GM21381 (cell line): ENCODE measurements at regions not wholly inside any gene's neighbourhood (a gene's known extent, or its start where the extent isn't known, plus 50 kb on each side); places are given as distances from the start of the nearest gene placed in this dataset.

ENCODE experiments used
- ATAC-seq: cut with Tn5 transposase; IDR thresholded peaks from one replicate; pipeline ENCODE4 v1.9.1; 2021; ENCODE audit warnings: mild to moderate bottlenecking, moderate library complexity; ENCODE audit not compliant: unreplicated experiment

DNA sequence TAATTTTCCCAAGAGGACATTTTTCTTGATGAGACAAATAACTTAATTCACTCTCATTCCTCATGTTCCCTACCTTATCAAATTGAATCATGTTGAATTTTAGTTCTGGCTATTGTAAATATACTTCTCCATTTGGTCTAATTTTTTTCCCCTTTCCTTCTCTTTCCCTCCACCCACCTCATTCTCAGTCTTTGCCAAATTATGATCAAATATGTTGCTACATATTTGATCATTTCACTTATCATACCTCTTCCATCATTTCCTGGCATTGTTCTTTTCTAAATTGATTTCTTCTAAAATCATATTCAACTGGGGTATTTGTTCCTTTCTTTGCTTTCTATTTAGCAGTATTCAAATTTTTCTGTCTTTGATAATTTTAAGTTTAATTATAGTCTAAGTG lies 52.3 kb downstream of the HDGFL1 start:
- no peak for ATAC-seq

DNA sequence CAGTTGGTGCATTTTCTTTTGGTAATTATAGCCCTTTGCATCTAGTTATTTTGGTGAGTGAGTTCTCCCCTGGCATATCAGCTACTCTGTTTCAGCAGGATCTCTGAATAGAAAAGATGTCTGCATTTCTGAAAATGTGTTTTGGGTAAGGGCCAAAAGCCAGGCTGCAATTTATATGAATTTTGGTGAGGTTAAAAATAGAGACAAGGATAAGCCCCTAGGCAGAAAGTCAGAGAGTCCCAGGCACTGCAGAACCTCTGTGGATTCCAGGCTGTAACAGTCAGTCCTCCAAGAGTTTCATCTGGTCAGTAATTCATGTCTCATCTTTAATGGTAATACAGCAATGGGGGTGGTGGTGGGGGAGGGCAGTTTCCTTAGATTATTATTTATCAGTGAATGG lies 53.0 kb downstream of the HDGFL1 start:
- no peak for ATAC-seq

DNA sequence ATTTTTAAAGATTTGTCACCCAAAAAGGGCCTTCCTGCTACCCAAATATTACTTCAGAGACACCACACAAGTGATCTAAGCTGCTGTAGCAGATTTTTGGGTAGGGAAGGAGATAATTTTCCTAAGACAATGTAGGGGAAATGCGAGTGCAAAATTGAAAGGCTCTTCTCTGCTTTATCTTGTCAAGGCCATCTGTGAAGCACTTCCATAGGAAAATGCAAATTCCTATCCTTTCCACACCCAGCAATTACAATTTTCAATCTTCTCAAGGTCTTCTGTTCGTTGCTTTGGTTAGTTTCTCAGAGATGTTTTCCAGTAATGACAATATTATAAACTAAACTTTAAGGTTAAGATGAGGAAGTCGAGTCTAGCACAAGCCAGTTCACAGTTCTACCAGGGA lies 53.4 kb downstream of the HDGFL1 start:
- ATAC-seq: no peak

DNA sequence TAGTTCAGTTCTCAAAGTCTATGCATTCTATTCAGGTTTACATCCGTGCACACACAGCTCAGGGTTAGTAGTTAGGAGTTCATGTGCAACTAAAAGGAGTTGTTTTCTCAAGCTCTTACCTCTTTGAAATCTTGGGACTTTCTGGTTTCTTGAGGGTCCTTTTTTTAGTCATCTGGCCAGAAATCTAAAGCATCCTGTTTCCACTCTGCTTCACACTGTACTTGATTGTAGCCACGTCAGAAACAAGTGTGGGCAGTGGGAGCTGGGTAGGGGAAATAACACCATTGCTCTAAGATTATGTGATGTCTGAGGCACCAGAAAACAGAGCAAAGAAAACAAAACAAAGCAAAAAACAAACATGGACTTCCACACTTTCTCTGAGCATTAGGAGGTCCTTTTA lies 58.3 kb downstream of the HDGFL1 start:
- no peak for ATAC-seq

DNA sequence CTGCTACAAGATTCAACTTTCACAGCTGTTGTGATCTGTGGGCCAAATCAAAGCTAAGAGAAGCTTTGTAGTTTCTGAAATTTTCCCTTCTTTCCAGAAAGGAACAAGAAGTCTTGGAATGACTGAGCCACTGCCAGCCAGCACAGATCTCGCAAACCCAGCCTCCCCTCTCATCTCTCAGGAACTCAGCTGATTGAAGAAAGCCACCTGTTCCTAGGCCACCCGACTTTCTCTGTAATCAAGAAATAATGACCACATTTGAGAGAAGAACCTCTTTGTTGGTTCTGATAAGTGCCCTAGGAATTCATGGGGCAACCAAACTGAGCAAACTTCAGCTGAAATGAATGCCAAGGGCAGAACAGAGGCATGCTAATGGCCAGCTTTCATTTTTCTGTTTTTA lies 61.7 kb downstream of the HDGFL1 start:
- ATAC-seq: no peak

DNA sequence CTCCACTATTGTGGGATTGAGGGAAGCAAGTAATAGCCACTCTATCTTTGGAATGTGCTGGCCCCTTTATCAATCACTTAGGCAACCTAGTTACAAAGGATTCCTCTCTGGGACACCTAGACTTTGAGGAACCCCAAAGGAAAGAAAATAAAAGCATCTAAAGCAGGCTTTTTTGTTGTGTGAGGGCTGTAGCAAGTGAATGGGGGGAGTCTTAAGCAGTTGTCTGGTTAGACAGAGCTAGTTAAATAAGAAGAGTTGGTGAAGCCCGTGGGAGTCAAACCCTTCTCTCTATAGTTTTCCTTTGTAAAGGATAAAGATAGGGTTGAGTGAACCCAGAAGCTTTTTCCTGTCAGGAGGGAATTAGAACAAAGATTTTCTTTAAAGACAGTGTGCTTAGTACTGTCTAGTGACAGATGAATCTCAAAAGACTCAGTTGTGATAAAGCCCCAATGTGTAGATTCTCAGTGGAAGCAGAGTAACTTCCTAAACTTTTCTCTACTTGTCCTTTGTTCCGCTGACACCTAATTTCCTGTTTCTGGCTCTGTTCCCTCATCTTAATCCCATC lies 63.3 kb downstream of the HDGFL1 start:
- no peak for ATAC-seq

DNA sequence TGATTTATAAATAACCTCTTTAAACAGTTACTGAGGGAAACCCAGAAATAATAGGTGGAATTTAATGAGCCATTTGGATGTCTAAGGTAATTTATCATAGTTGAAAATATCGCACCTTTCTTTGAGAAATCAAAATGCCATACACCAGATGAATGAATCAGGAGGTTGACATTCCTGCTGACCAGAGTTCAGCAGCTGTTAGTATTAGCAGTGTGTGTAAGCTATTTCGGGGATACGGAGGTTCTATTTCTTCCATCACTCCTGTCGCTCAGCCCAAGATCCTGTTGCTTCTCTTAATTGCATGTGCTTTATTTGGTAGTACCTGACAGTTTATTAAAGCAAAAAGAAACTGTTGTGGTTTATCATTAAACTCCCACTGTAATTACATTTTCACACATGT lies 67.1 kb downstream of the HDGFL1 start:
- ATAC-seq: no peak

DNA sequence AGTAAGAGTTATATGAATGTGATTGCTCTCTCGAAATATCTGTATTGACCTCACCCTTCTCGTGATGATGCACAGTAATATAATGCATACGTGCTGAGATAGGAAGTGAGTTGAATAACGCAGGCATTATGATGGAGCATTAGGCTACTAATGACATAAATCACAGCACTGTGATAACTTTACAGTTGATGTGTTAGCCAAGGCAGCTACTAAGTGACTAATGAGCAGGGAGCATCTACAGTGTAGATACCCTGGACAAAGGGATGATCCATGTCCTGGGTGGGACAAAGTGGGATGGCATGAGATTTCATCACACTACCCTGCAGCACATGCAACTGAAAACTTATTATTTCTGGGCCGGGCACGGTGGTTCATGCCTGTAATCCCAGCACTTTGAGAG lies 68.4 kb downstream of the HDGFL1 start:
- no peak for ATAC-seq

DNA sequence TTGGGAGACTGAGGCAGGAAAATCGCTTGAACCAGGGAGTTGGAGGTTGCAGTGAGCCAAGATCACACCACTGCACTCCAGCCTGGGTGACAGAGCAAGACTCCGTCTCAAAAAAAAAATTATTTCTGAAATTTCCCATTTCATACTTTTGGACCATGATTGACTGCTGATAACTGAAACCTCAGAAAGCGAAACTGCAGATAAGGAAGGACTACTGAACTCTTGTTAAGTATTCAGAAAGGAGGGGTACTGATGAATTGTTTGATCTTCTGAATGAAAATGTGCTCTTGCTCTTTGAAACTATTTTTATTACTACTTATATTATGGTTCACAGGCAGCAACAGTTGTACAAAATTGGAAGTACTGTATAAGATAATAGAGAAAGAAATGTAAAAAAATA lies 69.0 kb downstream of the HDGFL1 start:
- ATAC-seq: no peak

DNA sequence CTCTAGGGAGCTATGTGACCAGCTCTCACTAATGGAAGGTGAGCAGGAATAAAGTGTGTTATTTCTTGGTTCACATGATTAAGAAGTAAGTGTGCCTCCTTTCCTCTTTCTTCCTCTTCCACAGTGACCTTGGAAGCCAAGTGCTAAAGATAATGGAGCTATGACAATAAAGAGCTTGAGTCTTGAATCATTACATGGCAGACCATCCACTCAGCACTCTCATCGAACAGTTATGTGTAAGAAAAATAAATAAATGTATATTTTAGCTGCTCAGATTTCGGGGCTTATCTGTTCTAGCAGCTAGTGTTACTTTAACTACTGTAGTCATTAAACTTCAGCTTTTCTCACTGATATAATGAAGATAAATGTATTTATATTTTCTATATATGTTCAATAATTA lies 72.9 kb downstream of the HDGFL1 start:
- ATAC-seq: no peak

DNA sequence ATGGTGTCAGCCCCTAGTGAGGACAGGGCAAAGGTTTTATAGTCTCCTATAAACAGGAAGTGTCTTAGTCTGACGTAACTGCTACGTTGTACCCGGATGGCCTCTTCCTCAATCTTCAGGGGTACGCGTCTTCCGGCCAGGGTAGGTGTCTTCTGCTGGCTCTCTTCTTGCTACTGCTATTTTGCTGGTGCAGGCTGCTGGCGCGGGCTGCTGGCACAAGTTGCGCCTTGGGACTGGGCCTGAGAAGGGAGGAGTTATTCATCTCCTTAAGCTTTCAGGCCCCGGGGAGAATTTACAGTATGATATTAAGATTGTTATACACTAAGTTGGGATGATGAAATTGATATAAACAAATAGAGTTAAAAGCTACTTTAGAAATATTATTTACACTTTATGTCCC lies 74.4 kb downstream of the HDGFL1 start:
- no peak for ATAC-seq

DNA sequence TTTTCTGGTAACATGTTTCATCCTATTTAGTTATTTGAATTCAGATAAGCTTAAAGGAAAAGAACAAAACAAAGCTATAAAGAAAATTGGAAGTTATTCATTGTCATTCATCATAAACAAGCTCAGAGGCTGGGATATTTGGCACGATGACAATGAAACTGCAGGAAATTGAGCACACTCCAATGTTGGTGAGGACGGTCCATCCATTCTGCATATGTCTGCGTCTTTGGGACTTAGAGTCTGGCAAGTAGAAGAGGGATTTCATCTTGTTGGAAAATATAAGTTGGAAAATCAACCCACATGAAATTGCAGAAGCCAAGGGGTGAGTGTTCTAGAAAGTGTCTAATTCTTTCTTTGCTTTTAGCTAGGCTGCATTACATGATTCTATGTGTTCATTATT lies 78.4 kb downstream of the HDGFL1 start:
- ATAC-seq: no peak

DNA sequence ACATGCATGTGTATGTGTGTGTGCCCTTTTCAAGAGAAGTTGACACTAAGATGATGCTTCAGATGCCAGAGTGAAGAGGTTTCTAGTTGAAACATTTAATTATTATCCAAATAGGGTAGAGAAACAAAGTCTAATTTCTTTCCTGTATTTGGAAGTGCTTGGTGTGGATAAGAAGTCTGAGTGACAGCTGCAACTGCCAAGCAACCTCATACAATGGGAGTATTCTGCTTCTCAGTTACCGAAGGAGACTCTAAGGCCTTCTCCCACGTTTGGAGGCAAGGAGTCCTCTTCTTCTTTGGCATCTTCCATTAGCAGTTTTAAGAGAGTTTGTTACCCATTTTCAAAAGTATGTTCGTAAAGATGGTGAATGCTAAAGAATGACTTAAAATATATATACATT lies 82.4 kb downstream of the HDGFL1 start:
- ATAC-seq: no peak

DNA sequence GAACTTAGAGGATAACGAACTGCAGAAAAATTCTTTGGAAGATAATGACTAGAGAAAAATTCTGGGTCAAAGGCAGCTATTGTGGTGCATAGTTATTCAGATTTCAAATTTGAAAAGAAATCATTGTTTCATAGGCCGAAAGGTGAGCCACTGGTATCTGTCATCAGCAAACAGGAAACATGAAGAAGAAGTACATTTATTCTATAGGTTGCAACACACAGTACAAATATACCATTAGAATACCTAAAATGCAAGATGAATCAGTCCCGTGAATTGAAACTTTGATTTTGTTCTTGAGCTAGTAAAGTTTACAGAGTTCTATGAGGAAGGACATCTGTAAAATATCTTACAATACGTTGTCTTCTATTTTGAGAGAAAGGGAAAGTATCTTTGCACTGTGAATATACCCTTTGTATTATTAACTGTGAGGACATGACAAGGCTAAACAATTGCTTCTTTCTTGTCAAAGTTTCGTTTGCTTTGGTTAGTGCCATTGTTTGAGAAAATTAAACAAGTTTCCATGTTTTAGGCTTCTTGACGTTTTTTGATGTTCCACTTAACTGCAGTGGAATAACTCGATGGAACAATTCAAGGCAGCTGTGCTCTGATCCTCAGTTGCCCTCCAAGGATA lies 84.7 kb downstream of the HDGFL1 start:
- no peak for ATAC-seq

DNA sequence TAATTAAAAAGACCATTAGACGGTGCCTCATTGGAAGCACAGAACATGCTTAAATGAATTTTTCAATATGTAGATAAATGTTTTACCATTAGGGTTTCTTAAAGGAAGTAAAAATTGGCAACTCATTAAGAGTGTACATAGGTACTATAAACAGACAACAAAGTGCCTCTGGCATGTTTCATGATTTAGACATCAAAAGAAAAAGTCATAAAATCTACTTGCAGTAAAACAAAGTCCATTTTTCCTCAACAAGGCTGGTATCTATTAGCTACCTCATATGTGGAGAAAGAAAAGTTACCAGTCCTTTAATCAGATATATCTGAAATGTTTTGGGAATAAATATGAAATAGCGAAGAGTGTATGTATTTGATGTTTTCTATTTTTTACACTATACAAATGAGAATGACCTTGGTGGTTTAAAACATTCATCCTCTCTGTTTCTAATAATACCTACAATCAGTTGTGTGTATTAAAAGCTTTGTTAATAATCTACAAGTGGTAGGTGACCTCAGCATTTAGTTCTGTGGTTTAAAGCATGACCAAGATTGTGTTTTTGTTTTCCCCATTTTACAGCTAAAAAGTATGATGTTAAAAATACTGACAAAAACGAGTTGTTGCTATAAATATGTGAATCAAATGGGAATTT lies 87.5 kb downstream of the HDGFL1 start:
- ATAC-seq: no peak

DNA sequence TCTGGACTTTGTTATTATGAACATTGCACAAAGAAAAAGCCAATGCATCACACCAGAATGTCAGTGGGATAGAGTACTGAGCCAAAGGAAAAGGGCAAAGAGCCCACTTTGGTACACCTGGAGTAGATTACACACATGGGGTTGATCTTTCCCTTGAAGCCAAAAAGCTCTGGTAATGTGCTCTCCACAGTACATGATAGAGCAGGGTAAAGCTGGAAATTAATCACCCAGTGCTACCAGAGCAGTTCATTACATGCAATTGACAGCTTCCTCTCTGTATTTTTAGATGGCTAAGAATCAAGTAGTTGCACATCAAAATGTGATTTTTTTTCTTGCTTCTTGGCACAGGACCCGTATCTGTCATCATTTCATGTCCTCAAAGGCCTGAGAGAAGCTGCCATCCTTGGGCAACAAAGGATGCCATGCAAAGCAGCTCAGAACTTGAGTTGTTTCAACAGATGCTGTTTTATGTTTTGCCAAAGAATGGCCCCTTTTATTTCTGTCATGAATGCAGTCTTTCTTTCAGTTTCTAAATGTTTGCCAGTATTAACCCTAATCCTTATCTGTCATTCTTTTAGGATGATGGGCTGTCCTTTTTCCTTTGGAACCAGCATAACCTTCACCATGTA lies 88.1 kb downstream of the HDGFL1 start:
- ATAC-seq: no peak

DNA sequence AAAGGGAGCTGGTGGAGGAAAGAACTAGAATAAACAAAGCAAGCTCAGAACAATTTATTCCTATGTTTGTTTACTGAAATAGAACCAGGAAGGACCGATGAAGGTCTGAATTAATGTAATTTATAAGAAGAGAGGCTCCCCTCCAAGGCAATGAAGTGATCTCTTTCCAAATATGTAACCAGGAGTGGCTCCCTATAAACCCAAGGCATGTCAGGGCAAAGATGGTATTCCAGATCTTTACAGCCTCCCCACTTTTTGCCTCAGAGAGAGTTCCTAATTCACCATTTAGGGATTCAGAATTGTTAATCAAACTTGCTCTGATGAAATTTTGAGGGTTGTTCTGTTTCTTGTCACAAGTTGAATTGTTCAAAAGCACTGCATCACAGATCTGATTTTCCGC lies 88.8 kb downstream of the HDGFL1 start:
- ATAC-seq: no peak

DNA sequence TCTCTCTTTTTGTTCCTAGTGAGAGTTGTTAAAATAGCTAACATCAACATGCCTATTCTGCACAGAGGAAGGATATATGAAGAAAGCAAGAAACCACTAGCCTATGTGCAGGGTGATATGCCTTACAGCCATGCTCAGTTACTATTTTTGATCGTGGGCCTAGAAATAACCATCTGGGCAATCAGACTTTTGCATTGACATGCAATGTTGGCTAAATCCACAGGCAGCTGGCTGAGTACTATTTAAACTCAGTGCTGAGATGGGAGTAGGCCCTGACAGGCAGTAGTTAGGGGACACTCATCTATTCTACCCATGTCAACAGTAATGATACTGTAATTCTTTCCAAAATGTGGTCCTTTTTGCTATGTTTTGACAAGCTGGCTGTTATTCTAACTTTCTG lies 89.6 kb downstream of the HDGFL1 start:
- ATAC-seq: no peak

DNA sequence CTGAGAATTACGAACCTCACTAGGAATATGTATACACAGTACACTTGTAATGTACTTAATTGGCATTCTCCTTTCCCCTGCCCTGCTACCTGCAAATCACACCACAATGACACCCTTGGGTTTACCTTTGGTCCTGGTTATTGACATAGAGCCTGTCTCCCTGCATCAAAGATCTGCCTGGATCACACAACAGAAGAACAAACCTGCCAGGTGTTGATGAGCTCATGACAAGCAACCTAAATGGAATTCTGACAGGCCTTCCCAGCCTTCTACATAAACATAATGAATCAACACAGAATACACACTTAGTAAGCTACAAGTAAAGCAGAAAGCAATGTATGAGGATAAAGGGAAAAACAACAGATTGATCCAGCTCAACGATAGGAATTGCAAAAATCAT lies 95.6 kb downstream of the HDGFL1 start:
- ATAC-seq: no peak

DNA sequence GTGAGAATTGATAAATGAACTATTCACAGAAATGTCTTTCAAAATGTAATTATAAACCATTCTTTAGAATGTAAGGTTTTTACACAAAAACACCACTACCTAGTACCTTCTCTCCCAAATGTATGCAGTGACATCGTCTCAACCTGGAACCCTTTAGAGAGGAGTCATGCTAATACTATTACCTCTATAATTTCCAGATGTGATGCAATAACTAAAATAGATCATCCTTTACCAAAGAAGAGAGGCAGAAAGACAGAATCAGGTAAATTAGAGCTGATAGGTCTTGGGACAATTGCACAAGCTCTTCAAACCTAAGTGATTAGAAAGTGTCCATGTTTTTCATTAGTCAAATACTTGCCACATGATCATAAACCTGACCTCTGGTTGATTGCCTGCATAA lies 96.7 kb downstream of the HDGFL1 start:
- ATAC-seq: no peak

DNA sequence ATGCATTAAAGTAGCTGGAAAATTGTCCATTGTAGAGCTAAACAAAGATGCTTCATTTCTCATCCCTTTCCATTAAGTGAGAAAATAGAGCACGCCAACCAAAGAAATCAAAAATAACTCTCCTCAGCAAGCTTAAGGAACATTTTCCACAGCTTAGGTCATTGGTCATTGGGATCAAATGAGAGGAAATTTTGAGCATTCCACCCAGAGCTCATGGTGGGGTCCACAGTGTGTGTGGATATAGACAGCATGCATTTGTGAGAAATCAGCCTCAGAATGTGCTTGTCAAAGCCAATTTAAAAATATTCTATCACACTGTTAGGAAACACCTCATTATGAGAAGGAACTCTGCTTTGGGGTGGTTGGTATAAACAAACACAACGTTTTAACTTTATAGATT lies 97.2 kb downstream of the HDGFL1 start:
- no peak for ATAC-seq

DNA sequence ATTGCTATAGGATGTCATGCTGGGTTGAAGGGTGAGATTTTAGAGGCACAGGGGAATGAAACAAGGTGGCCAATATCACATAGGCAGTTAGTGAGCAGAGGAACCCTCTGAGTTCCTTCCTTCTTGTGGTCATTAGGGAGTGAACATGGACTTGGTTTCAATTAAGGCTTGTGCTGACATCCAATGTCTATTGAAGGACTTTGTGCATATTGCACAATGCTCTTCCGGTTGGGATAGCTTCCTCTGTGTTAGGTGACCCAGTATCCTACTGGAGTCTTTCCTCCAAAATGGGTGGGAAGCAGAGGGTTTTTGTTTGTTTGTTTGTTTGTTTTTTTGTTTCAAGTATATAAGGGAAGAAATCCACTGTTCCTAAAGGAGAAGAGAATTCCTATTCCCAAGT lies 98.5 kb downstream of the HDGFL1 start:
- ATAC-seq: no peak
